ENCODE measurements at regions not wholly inside any gene's neighbourhood (a gene's known extent, or its start where the extent isn't known, plus 50 kb on each side); places are given as distances from the start of the nearest gene placed in this dataset.
"Not testable (repeated sequence)": the region's sequence is repeated elsewhere in the genome, so short reads cannot be mapped to it uniquely, and the experiment has no call there.

DNA sequence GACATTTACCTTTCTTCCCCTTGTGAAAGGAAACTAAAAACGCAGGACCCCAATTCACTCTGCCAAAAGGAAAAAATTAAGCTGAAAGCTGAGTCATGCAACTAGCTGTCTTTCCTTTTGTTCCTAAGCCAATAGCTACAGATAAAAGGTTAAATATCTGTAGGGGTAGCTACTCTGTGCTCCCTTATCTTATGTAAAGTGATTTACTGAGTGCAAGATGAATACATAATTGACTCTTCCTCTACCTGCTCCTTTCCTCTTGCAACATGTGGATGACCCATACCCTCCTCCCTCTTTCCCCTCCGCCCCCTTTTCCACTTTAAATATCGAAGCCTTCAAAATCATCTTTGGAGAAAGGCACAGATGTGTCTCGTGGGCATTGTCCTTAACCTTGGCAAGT, 68.0 kb upstream of the ZNF157 start:
- no peak for DNase-seq

GRCh38 chrX:47306471-47307023, 63.8 kb upstream of the ZNF157 start:
- not testable (repeated sequence) for DNase-seq

- DNase-seq = peak; percentile 40
These were observed 58.2 kb upstream of the ZNF157 start for GRCh38 chrX:47311932-47312774.

- DNase-seq = no peak
These were observed 57.3 kb upstream of the ZNF157 start for GRCh38 chrX:47313056-47313455.

- no peak for DNase-seq
These were observed 53.9 kb upstream of the ZNF157 start for GRCh38 chrX:47316276-47317025.
